HepG2 (cell line): ENCODE measurements at regions not wholly inside any gene's neighbourhood (a gene's known extent, or its start where the extent isn't known, plus 50 kb on each side); places are given as distances from the start of the nearest gene placed in this dataset.

Experiments used
- BRCA1 ChIP-seq: sonication (generic); formaldehyde crosslinking; IDR thresholded peaks from 2 replicates; pipeline ENCODE4 v1.4.0; 2020; ENCODE audit warnings: missing genetic modification reagents
- CCAR2 ChIP-seq: fragments of 200-400 bp; formaldehyde crosslinking; optimal IDR thresholded peaks from 2 replicates; pipeline ENCODE3; 2018; ENCODE audit warnings: low read depth, mild to moderate bottlenecking, low read length, moderate library complexity
- CEBPG ChIP-seq: IDR thresholded peaks from 2 replicates; pipeline ENCODE4 v1.6.1; 2016
- CREBL2 ChIP-seq: sonication (generic); formaldehyde crosslinking; IDR thresholded peaks from 2 replicates; pipeline ENCODE4 v1.8.1; 2023; ENCODE audit warnings: missing genetic modification reagents, mild to moderate bottlenecking, borderline replicate concordance
- KLF9 ChIP-seq: IDR thresholded peaks from 2 replicates; pipeline ENCODE4 v1.6.1; 2016; ENCODE audit warnings: low read depth
- MTA3 ChIP-seq: sonication (generic); formaldehyde crosslinking; IDR thresholded peaks from 2 replicates; pipeline ENCODE4 v1.4.0; 2020; ENCODE audit warnings: missing genetic modification reagents
- NFKB2 ChIP-seq: sonication (generic); formaldehyde crosslinking; IDR thresholded peaks from 2 replicates; pipeline ENCODE4 v1.4.0; 2020; ENCODE audit warnings: missing genetic modification reagents, borderline replicate concordance
- NFYC ChIP-seq: IDR thresholded peaks from 2 replicates; pipeline ENCODE4 v1.6.1; 2016; ENCODE audit warnings: missing genetic modification reagents, missing compliant biosample characterization
- NR1H2 ChIP-seq: sonication (generic); formaldehyde crosslinking; IDR thresholded peaks from 2 replicates; pipeline ENCODE4 v1.8.1; 2022; ENCODE audit warnings: low read depth, missing genetic modification reagents, borderline replicate concordance
- PREB ChIP-seq: sonication (generic); formaldehyde crosslinking; IDR thresholded peaks from 2 replicates; pipeline ENCODE4 v1.4.0; 2020; ENCODE audit warnings: missing genetic modification reagents
- ZNF230 ChIP-seq: sonication (generic); formaldehyde crosslinking; IDR thresholded peaks from 2 replicates; pipeline ENCODE4 v1.4.0; 2020; ENCODE audit warnings: mild to moderate bottlenecking, missing genetic modification reagents
- ZNF468 ChIP-seq: sonication (generic); formaldehyde crosslinking; IDR thresholded peaks from 2 replicates; pipeline ENCODE4 v1.8.0; 2022; ENCODE audit warnings: mild to moderate bottlenecking, moderate library complexity, missing genetic modification reagents
- ZNF567 ChIP-seq: sonication (generic); formaldehyde crosslinking; IDR thresholded peaks from 2 replicates; pipeline ENCODE4 v1.8.1; 2023; ENCODE audit warnings: mild to moderate bottlenecking, missing genetic modification reagents, borderline replicate concordance
- ZNF576 ChIP-seq: sonication (generic); formaldehyde crosslinking; IDR thresholded peaks from 2 replicates; pipeline ENCODE4 v1.4.0; 2020; ENCODE audit warnings: mild to moderate bottlenecking, missing genetic modification reagents
- ZNF577 ChIP-seq: sonication (generic); formaldehyde crosslinking; IDR thresholded peaks from 2 replicates; pipeline ENCODE4 v1.4.0; 2020; ENCODE audit warnings: mild to moderate bottlenecking, low read depth, missing genetic modification reagents, borderline replicate concordance
- ZNF788 ChIP-seq: sonication (generic); formaldehyde crosslinking; IDR thresholded peaks from 2 replicates; pipeline ENCODE4 v1.5.0; 2020; ENCODE audit warnings: mild to moderate bottlenecking, missing genetic modification reagents, borderline replicate concordance
- TF ChIP-seq, protein P1 (sequence below): sonication (generic); formaldehyde crosslinking; conservative IDR thresholded peaks from 2 replicates; pipeline ENCODE4 v1.4.0; 2020; ENCODE audit warnings: missing genetic modification reagents
- TF ChIP-seq, protein P2 (sequence below): sonication (generic); formaldehyde crosslinking; IDR thresholded peaks from 2 replicates; pipeline ENCODE4 v1.4.0; 2020; ENCODE audit warnings: mild to moderate bottlenecking, missing genetic modification reagents

GRCh38 chr17:72518753-72519597 is 398.2 kb downstream of the SOX9 start (continued):
- TF ChIP-seq, protein P1, sequence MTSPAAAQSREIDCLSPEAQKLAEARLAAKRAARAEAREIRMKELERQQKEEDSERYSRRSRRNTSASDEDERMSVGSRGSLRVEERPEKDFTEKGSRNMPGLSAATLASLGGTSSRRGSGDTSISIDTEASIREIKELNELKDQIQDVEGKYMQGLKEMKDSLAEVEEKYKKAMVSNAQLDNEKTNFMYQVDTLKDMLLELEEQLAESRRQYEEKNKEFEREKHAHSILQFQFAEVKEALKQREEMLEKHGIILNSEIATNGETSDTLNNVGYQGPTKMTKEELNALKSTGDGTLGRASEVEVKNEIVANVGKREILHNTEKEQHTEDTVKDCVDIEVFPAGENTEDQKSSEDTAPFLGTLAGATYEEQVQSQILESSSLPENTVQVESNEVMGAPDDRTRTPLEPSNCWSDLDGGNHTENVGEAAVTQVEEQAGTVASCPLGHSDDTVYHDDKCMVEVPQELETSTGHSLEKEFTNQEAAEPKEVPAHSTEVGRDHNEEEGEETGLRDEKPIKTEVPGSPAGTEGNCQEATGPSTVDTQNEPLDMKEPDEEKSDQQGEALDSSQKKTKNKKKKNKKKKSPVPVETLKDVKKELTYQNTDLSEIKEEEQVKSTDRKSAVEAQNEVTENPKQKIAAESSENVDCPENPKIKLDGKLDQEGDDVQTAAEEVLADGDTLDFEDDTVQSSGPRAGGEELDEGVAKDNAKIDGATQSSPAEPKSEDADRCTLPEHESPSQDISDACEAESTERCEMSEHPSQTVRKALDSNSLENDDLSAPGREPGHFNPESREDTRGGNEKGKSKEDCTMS: no peak
- TF ChIP-seq NFYC (CRISPR knock-in tag): no peak
- no peak for TF ChIP-seq BRCA1
- no peak for TF ChIP-seq NFKB2 (CRISPR knock-in tag)
- TF ChIP-seq PREB (CRISPR knock-in tag): no peak
- no peak for TF ChIP-seq ZNF468 (CRISPR knock-in tag)
- TF ChIP-seq ZNF577 (CRISPR knock-in tag): no peak
- peak; percentile 82 for TF ChIP-seq CCAR2
- peak; percentile 66; the same call in 1 of the 2 replicates for TF ChIP-seq ZNF788 (CRISPR knock-in tag)
- no peak for TF ChIP-seq KLF9
- TF ChIP-seq, protein P2, sequence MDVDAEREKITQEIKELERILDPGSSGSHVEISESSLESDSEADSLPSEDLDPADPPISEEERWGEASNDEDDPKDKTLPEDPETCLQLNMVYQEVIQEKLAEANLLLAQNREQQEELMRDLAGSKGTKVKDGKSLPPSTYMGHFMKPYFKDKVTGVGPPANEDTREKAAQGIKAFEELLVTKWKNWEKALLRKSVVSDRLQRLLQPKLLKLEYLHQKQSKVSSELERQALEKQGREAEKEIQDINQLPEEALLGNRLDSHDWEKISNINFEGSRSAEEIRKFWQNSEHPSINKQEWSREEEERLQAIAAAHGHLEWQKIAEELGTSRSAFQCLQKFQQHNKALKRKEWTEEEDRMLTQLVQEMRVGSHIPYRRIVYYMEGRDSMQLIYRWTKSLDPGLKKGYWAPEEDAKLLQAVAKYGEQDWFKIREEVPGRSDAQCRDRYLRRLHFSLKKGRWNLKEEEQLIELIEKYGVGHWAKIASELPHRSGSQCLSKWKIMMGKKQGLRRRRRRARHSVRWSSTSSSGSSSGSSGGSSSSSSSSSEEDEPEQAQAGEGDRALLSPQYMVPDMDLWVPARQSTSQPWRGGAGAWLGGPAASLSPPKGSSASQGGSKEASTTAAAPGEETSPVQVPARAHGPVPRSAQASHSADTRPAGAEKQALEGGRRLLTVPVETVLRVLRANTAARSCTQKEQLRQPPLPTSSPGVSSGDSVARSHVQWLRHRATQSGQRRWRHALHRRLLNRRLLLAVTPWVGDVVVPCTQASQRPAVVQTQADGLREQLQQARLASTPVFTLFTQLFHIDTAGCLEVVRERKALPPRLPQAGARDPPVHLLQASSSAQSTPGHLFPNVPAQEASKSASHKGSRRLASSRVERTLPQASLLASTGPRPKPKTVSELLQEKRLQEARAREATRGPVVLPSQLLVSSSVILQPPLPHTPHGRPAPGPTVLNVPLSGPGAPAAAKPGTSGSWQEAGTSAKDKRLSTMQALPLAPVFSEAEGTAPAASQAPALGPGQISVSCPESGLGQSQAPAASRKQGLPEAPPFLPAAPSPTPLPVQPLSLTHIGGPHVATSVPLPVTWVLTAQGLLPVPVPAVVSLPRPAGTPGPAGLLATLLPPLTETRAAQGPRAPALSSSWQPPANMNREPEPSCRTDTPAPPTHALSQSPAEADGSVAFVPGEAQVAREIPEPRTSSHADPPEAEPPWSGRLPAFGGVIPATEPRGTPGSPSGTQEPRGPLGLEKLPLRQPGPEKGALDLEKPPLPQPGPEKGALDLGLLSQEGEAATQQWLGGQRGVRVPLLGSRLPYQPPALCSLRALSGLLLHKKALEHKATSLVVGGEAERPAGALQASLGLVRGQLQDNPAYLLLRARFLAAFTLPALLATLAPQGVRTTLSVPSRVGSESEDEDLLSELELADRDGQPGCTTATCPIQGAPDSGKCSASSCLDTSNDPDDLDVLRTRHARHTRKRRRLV (CRISPR knock-in tag): no peak
- no peak for TF ChIP-seq CREBL2 (CRISPR knock-in tag)
- peak; percentile 48; the same call in 1 of the 2 replicates for TF ChIP-seq ZNF230 (CRISPR knock-in tag)
- TF ChIP-seq MTA3: no peak
- no peak for TF ChIP-seq NR1H2 (CRISPR knock-in tag)
- peak; percentile 34; the same call in 1 of the 2 replicates for TF ChIP-seq CEBPG (CRISPR knock-in tag)
- no peak for TF ChIP-seq ZNF576 (CRISPR knock-in tag)
- no peak; the same call in 1 of the 2 replicates for TF ChIP-seq ZNF567
